GM12878 (cell line): ENCODE measurements at regions not wholly inside any gene's neighbourhood (a gene's known extent, or its start where the extent isn't known, plus 50 kb on each side); places are given as distances from the start of the nearest gene placed in this dataset.

Experiments used
- BCL3 ChIP-seq: IDR thresholded peaks from 2 replicates; pipeline ENCODE4 v1.6.1; 2011; ENCODE audit warnings: borderline replicate concordance, low read depth, mild to moderate bottlenecking, moderate library complexity, low read length; ENCODE audit not compliant: insufficient read depth, poor library complexity, severe bottlenecking
- IKZF2 ChIP-seq, 2 experiments: fragments of 450-650 bp; IDR thresholded peaks; 2 replicates each; pipeline ENCODE4 v1.6.1; 2017; ENCODE audit warnings: mild to moderate bottlenecking in 2 of 2, moderate library complexity in 2 of 2
- IRF4 ChIP-seq: IDR thresholded peaks from 2 replicates; pipeline ENCODE4 v1.6.1; 2011; ENCODE audit warnings: low read depth, low read length
- PRDM15 ChIP-seq: fragments of 450-650 bp; formaldehyde crosslinking; IDR thresholded peaks from 2 replicates; pipeline ENCODE4 v1.4.0; 2020; ENCODE audit warnings: mild to moderate bottlenecking, moderate library complexity
- RAD21 ChIP-seq: IDR thresholded peaks from 2 replicates; pipeline ENCODE4 v1.6.1; 2011; ENCODE audit warnings: mild to moderate bottlenecking, low read depth, low read length, moderate library complexity; ENCODE audit not compliant: insufficient read depth
- SMARCA5 ChIP-seq: fragments of 450-650 bp; IDR thresholded peaks from 2 replicates; pipeline ENCODE4 v1.6.1; 2017; ENCODE audit warnings: mild to moderate bottlenecking
- STAT3 ChIP-seq: IDR thresholded peaks from 2 replicates; pipeline ENCODE4 v1.6.1; 2011; ENCODE audit warnings: low read depth, low read length, improper control_type of control experiment
- TCF3 ChIP-seq: IDR thresholded peaks from 2 replicates; pipeline ENCODE4 v1.6.1; 2012; ENCODE audit warnings: low read depth, mild to moderate bottlenecking, low read length, borderline replicate concordance; ENCODE audit not compliant: insufficient read depth
- ZBTB40 ChIP-seq: fragments of 450-650 bp; IDR thresholded peaks from 2 replicates; pipeline ENCODE4 v1.6.1; 2016; ENCODE audit warnings: mild to moderate bottlenecking, moderate library complexity, borderline replicate concordance

GRCh38 chr4:114265342-114265741, 285.9 kb upstream of the ARSJ start (continued):
- TF ChIP-seq ZBTB40 (no peak), PRDM15 (CRISPR knock-in tag) (no peak), BCL3 (no peak), IKZF2 (IDR thresholded peaks at IDR 0.05) (no peak), RAD21 (no peak), TCF3 (no peak), STAT3 (no peak), SMARCA5 (no peak), IRF4 (no peak)
